ENCODE measurements at regions not wholly inside any gene's neighbourhood (a gene's known extent, or its start where the extent isn't known, plus 50 kb on each side); places are given as distances from the start of the nearest gene placed in this dataset.

- intact Hi-C loops (cut with micrococcal nuclease), result no loop called here
- no TSS peak for BruUV-seq (replicated peaks)
- TF ChIP-seq, protein P1, sequence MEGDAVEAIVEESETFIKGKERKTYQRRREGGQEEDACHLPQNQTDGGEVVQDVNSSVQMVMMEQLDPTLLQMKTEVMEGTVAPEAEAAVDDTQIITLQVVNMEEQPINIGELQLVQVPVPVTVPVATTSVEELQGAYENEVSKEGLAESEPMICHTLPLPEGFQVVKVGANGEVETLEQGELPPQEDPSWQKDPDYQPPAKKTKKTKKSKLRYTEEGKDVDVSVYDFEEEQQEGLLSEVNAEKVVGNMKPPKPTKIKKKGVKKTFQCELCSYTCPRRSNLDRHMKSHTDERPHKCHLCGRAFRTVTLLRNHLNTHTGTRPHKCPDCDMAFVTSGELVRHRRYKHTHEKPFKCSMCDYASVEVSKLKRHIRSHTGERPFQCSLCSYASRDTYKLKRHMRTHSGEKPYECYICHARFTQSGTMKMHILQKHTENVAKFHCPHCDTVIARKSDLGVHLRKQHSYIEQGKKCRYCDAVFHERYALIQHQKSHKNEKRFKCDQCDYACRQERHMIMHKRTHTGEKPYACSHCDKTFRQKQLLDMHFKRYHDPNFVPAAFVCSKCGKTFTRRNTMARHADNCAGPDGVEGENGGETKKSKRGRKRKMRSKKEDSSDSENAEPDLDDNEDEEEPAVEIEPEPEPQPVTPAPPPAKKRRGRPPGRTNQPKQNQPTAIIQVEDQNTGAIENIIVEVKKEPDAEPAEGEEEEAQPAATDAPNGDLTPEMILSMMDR (IDR thresholded peaks at IDR 0.05; ENCODE audit: unreplicated experiment), result no peak
- ChIA-PET CTCF (interaction anchor here (1.0 kb wide), 1 partner anchor 16 kb away, joined by 4 read pairs; no protein-coding TSS in a partner anchor), POLR2A (no interaction called here)
- no peaks in the 10 kb centered on the region for H3K36me3 Mint-ChIP-seq (ENCODE audit: insufficient read depth, unreplicated experiment)
- H3K4me1 Mint-ChIP-seq (ENCODE audit: insufficient read depth, unreplicated experiment), result peaks cover 8% of the 10 kb centered on the region
- H3K4me3 Mint-ChIP-seq (ENCODE audit: unreplicated experiment), result no peak overlapping the region
- no peak for DNase-seq (ENCODE audit: unreplicated experiment)
- H3K9me3 Mint-ChIP-seq (ENCODE audit: unreplicated experiment), result no peaks in the 10 kb centered on the region
- no peaks in the 10 kb centered on the region for H3K27me3 Mint-ChIP-seq (ENCODE audit: insufficient read depth, unreplicated experiment)
- H3K27ac Mint-ChIP-seq (ENCODE audit: low read depth, unreplicated experiment), result no peak overlapping the region
Measured at GRCh38 chr1:56334047-56334446, 245.3 kb downstream of the PLPP3 start.

DNA sequence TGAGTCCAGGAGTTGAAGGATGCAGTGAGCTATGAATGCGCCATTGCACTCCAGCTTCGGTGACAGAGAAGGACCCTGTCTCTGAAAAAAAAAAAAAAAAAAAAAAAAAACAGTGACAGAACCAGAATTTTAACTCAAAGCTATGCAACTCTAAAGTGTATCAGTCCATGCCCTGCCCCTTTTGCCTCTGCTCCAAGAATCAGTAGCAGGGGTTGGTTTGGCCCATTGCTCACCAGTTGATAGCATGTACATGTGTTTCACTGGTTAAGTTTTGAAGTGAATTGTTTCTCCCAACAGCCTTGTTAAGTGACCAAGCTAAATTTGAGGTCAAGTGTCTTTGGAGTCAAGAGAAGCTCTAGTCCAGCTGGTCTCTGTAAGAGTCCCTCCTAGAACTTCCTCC lies 245.9 kb downstream of the PLPP3 start:
- no peaks in the 10 kb centered on the region for H3K27me3 Mint-ChIP-seq (ENCODE audit: insufficient read depth, unreplicated experiment)
- no peak for DNase-seq (ENCODE audit: unreplicated experiment)
- H3K4me3 Mint-ChIP-seq (ENCODE audit: unreplicated experiment), result no peak overlapping the region
- intact Hi-C loops (cut with micrococcal nuclease), result no loop called here
- ChIA-PET CTCF (interaction anchor here (1.0 kb wide), 1 partner anchor 16 kb away, joined by 4 read pairs; no protein-coding TSS in a partner anchor), POLR2A (no interaction called here)
- no peaks in the 10 kb centered on the region for H3K36me3 Mint-ChIP-seq (ENCODE audit: insufficient read depth, unreplicated experiment)
- no peak overlapping the region for H3K27ac Mint-ChIP-seq (ENCODE audit: low read depth, unreplicated experiment)
- TF ChIP-seq, protein P1 (IDR thresholded peaks at IDR 0.05; ENCODE audit: unreplicated experiment), result no peak
- no peaks in the 10 kb centered on the region for H3K9me3 Mint-ChIP-seq (ENCODE audit: unreplicated experiment)
- BruUV-seq (replicated peaks), result no TSS peak
- H3K4me1 Mint-ChIP-seq (ENCODE audit: insufficient read depth, unreplicated experiment), result peaks cover 12% of the 10 kb centered on the region

- no peaks in the 10 kb centered on the region for H3K9me3 Mint-ChIP-seq (ENCODE audit: unreplicated experiment)
- H3K4me3 Mint-ChIP-seq (ENCODE audit: unreplicated experiment), result no peak overlapping the region
- no TSS peak for BruUV-seq (replicated peaks)
- ChIA-PET POLR2A (interaction anchor here (0.6 kb wide), 1 partner anchor 14 kb away, joined by 3 read pairs; no protein-coding TSS in a partner anchor), CTCF (interaction anchor here (0.9 to 1.1 kb wide), 2 partner anchors 32 to 252 kb away, joined by 4 to 5 read pairs; no protein-coding TSS in a partner anchor)
- peak; percentile 16 for DNase-seq (ENCODE audit: unreplicated experiment)
- H3K27ac Mint-ChIP-seq (ENCODE audit: low read depth, unreplicated experiment), result no peak overlapping the region
- H3K4me1 Mint-ChIP-seq (ENCODE audit: insufficient read depth, unreplicated experiment), result peaks cover 12% of the 10 kb centered on the region
- no peaks in the 10 kb centered on the region for H3K36me3 Mint-ChIP-seq (ENCODE audit: insufficient read depth, unreplicated experiment)
- no peaks in the 10 kb centered on the region for H3K27me3 Mint-ChIP-seq (ENCODE audit: insufficient read depth, unreplicated experiment)
- TF ChIP-seq, protein P1 (IDR thresholded peaks at IDR 0.05; ENCODE audit: unreplicated experiment), result no peak
- intact Hi-C loops (cut with micrococcal nuclease), result no loop called here
Measured at GRCh38 chr1:56331892-56332567, 247.3 kb downstream of the PLPP3 start.

DNA sequence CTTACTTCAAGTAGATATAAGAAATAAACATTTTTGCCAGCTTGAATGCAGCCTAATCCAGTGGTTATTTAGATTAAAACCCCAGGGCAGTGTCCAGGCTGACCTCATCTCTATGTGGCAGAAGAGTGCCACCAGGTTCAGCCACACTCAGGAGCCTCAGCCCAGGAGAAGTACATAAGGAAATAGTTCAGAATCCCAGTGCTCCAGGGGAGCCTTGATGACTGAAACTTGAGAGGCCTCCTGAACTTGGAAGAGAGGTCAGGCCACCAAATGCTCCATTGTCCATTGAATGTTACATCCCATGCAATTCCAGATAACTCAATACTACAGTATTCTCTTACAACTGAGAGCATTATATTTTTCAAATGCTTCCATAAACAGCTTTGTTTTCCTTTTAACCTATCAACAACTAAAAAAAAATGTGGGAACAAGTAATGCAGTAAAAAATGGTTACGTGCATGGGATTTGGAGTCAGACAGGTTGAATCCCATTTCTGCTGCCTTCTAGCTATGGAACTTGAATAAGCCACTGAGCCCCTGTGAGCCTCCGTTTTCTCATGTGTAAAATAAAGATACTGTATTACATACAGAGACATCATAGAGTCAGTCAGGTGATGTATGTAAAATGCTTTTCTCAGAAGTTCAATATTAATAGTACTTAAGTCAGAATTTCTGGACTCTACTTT lies 248.0 kb downstream of the PLPP3 start:
- Mint-ChIP-seq H3K27ac (ENCODE audit: low read depth, unreplicated experiment) (no peak overlapping the region), H3K27me3 (ENCODE audit: insufficient read depth, unreplicated experiment) (no peaks in the 10 kb centered on the region), H3K4me1 (ENCODE audit: insufficient read depth, unreplicated experiment) (peaks cover 12% of the 10 kb centered on the region), H3K36me3 (ENCODE audit: insufficient read depth, unreplicated experiment) (no peaks in the 10 kb centered on the region), H3K4me3 (ENCODE audit: unreplicated experiment) (no peak overlapping the region), H3K9me3 (ENCODE audit: unreplicated experiment) (no peaks in the 10 kb centered on the region)
- TF ChIP-seq, protein P1 (IDR thresholded peaks at IDR 0.05; ENCODE audit: unreplicated experiment), result no peak
- no TSS peak for BruUV-seq (replicated peaks)
- DNase-seq (ENCODE audit: unreplicated experiment), result no peak
- intact Hi-C loops (cut with micrococcal nuclease), result no loop called here
- CTCF ChIA-PET, result interaction anchor here (0.6 to 0.9 kb wide), 2 partner anchors 253 to 635 kb away, joined by 3 to 5 read pairs; no protein-coding TSS in a partner anchor
- POLR2A ChIA-PET, result interaction anchor here (1.8 kb wide), 1 partner anchor 47 kb away, joined by 3 read pairs; no protein-coding TSS in a partner anchor

Measured in MCF 10A (cell line).